AG04450 (cell line): ENCODE measurements at regions not wholly inside any gene's neighbourhood (a gene's known extent, or its start where the extent isn't known, plus 50 kb on each side); places are given as distances from the start of the nearest gene placed in this dataset.

Experiments
- CTCF ChIA-PET: fragments of 300-600, 350-600 bp; formaldehyde crosslinking; extraction: SDS; loops from one replicate; lab custom pipeline; 2022; ENCODE audit warnings: antibody characterized with exemption, inconsistent platforms; lab: Charles Lee
- POLR2A ChIA-PET: fragments of 350-600 bp; formaldehyde crosslinking; extraction: SDS; loops from one replicate; lab custom pipeline; 2021; ENCODE audit warnings: antibody characterized with exemption, inconsistent platforms; lab: Yijun Ruan, JAX
- DNase-seq: peaks from one replicate; pipeline ENCODE4 v3.0.0-alpha.2; 2011; ENCODE audit warnings: low read depth, low spot score
- H3K27ac ChIP-seq: one replicate; pipeline ENCODE4 v1.5.1; 2012; ENCODE audit warnings: low read depth, low read length, control low read depth
- H3K27me3 ChIP-seq: one replicate; pipeline ENCODE4 v1.6.0; 2012; ENCODE audit warnings: low read length; ENCODE audit not compliant: control insufficient read depth, insufficient read depth
- H3K4me3 ChIP-seq: 2 replicates; pipeline ENCODE4 v1.5.1; 2011; ENCODE audit warnings: mild to moderate bottlenecking, low read depth, low read length, control low read depth
- H3K9me3 ChIP-seq: 2 replicates; pipeline ENCODE4 v1.5.1; 2012; ENCODE audit warnings: low read length; ENCODE audit not compliant: control insufficient read depth, insufficient read depth
- CTCF ChIP-seq: IDR thresholded peaks from 2 replicates; pipeline ENCODE4 v1.5.1; 2011; ENCODE audit warnings: low read depth, low read length, control low read depth, inconsistent platforms

- Histone ChIP-seq H3K9me3 (no peaks in the 10 kb centered on the region), H3K4me3 (no peak overlapping the region), H3K27ac (no peak overlapping the region), H3K27me3 (no peaks in the 10 kb centered on the region)
- no peak for DNase-seq
- POLR2A ChIA-PET, result no interaction called here
- TF ChIP-seq CTCF, result no peak
- CTCF ChIA-PET, result interaction anchor here (0.6 kb wide), 1 partner anchor 127 kb away, joined by 4 read pairs; no protein-coding TSS in a partner anchor
Measured at GRCh38 chr16:76900285-76901263, 290.4 kb upstream of the MON1B start.

- no peak for TF ChIP-seq CTCF
- no peak for DNase-seq
- POLR2A ChIA-PET, result no interaction called here
- Histone ChIP-seq H3K4me3 (no peak overlapping the region), H3K27me3 (no peaks in the 10 kb centered on the region), H3K9me3 (no peaks in the 10 kb centered on the region), H3K27ac (no peak overlapping the region)
- CTCF ChIA-PET, result no interaction called here
Measured at GRCh38 chr16:76906552-76906951, 284.4 kb upstream of the MON1B start.

- DNase-seq, result peak; percentile 23
- Histone ChIP-seq H3K27ac (no peak overlapping the region), H3K27me3 (no peaks in the 10 kb centered on the region), H3K4me3 (no peak overlapping the region), H3K9me3 (no peaks in the 10 kb centered on the region)
- TF ChIP-seq CTCF, result no peak
- ChIA-PET CTCF (no interaction called here), POLR2A (no interaction called here)
Measured at GRCh38 chr16:76910931-76911330, 280.1 kb upstream of the MON1B start.

GRCh38 chr16:76913046-76913445 is 277.9 kb upstream of the MON1B start:
- POLR2A ChIA-PET, result no interaction called here
- CTCF ChIA-PET, result no interaction called here

More at GRCh38 chr16:76913046-76913445, 277.9 kb upstream of the MON1B start:
- Histone ChIP-seq H3K9me3 (no peaks in the 10 kb centered on the region), H3K27ac (no peak overlapping the region), H3K27me3 (no peaks in the 10 kb centered on the region), H3K4me3 (no peak overlapping the region)
- DNase-seq, result no peak
- TF ChIP-seq CTCF, result no peak
